IMR-90 (cell line): ENCODE measurements at regions not wholly inside any gene's neighbourhood (a gene's known extent, or its start where the extent isn't known, plus 50 kb on each side); places are given as distances from the start of the nearest gene placed in this dataset.

Source experiments
- ATAC-seq: fragments of 200-7000 bp; cut with Tn5 transposase; 2 replicates; pipeline ENCODE4 v1.9.1; 2020; ENCODE audit warnings: low read depth, mild to moderate bottlenecking, moderate library complexity
- BruUV-seq: library from RNA; stranded (reverse); fragments of 400-500 nt; replicated peaks from 2 replicates; lab custom pipeline; 2021; lab: Mats Ljungman, UMichigan
- CTCF ChIA-PET: fragments of 300-600 bp; formaldehyde crosslinking; extraction: SDS; loops from one replicate; lab custom pipeline; 2021; ENCODE audit warnings: antibody characterized with exemption; lab: Yijun Ruan, JAX
- POLR2A ChIA-PET: fragments of 300-600 bp; sonication (Branson Sonifier 250); formaldehyde crosslinking; loops from one replicate; lab custom pipeline; 2022; ENCODE audit warnings: antibody characterized with exemption; ENCODE audit not compliant: unreplicated experiment; lab: Charles Lee
- DNase-seq: peaks from one replicate; pipeline ENCODE4 v3.0.0; 2013
- H2AFZ ChIP-seq: replicated peaks from 2 replicates; pipeline ENCODE3; 2013; ENCODE audit warnings: low read length, mild to moderate bottlenecking; ENCODE audit not compliant: poor library complexity
- H2AK5ac ChIP-seq: 2 replicates; pipeline ENCODE4 v1.6.1; 2013; ENCODE audit warnings: low read depth, low read length, inconsistent platforms
- H2AK9ac ChIP-seq: replicated peaks from 2 replicates; pipeline ENCODE3; 2013; ENCODE audit warnings: mild to moderate bottlenecking, low read depth, low read length, moderate library complexity; ENCODE audit not compliant: poor library complexity
- H2BK120ac ChIP-seq: 2 replicates; pipeline ENCODE4 v1.6.1; 2013; ENCODE audit warnings: low read depth, low read length, inconsistent platforms
- H2BK15ac ChIP-seq: 3 replicates; pipeline ENCODE4 v1.6.1; 2013; ENCODE audit warnings: low read depth, low read length, inconsistent platforms
- H2BK20ac ChIP-seq: 2 replicates; pipeline ENCODE4 v1.6.1; 2013; ENCODE audit warnings: low read depth, mild to moderate bottlenecking, inconsistent platforms, low read length, moderate library complexity
- H2BK5ac ChIP-seq: 2 replicates; pipeline ENCODE4 v1.6.1; 2013; ENCODE audit warnings: mild to moderate bottlenecking, low read depth, low read length, inconsistent platforms; ENCODE audit not compliant: poor library complexity, severe bottlenecking
- H3K14ac ChIP-seq: replicated peaks from 2 replicates; pipeline ENCODE4 v1.6.1; 2013; ENCODE audit warnings: low read depth, low read length, inconsistent platforms
- H3K18ac ChIP-seq: 2 replicates; pipeline ENCODE4 v1.6.1; 2013; ENCODE audit warnings: low read depth, low read length, control low read depth
- H3K23ac ChIP-seq: 2 replicates; pipeline ENCODE4 v1.6.1; 2013; ENCODE audit warnings: low read depth, low read length, inconsistent platforms
- H3K27ac ChIP-seq: 2 replicates; pipeline ENCODE4 v1.5.1; 2013; ENCODE audit warnings: mild to moderate bottlenecking, control low read depth, low read length; ENCODE audit not compliant: insufficient read depth
- H3K27me3 ChIP-seq: 2 replicates; pipeline ENCODE4 v1.6.1; 2013; ENCODE audit warnings: low read length; ENCODE audit not compliant: control insufficient read depth, insufficient read depth
- H3K36me3 ChIP-seq: 2 replicates; pipeline ENCODE4 v1.6.1; 2013; ENCODE audit warnings: low read length, mixed read lengths; ENCODE audit not compliant: control insufficient read depth, insufficient read depth
- H3K4ac ChIP-seq: 2 replicates; pipeline ENCODE4 v1.6.1; 2013; ENCODE audit warnings: low read depth, low read length, inconsistent platforms
- H3K4me1 ChIP-seq: 2 replicates; pipeline ENCODE4 v1.6.1; 2013; ENCODE audit warnings: low read length, mixed read lengths; ENCODE audit not compliant: control insufficient read depth, insufficient read depth
- H3K4me2 ChIP-seq: 2 replicates; pipeline ENCODE4 v1.6.1; 2013; ENCODE audit warnings: low read depth, mild to moderate bottlenecking, control low read depth, low read length, moderate library complexity
- H3K4me3 ChIP-seq: 2 replicates; pipeline ENCODE4 v1.5.1; 2013; ENCODE audit warnings: low read depth, mild to moderate bottlenecking, control low read depth, low read length, moderate library complexity; ENCODE audit not compliant: insufficient read depth
- H3K56ac ChIP-seq: 2 replicates; pipeline ENCODE4 v1.6.1; 2013; ENCODE audit warnings: low read length, inconsistent platforms; ENCODE audit not compliant: insufficient read depth; ENCODE audit errors: extremely low read depth
- H3K79me1 ChIP-seq, 2 experiments: 2 replicates each; pipeline ENCODE4 v1.6.1; 2013; ENCODE audit warnings: low read length in 2 of 2, inconsistent platforms in 1 of 2, low read depth in 1 of 2
- H3K9ac ChIP-seq: 2 replicates; pipeline ENCODE4 v1.6.1; 2013; ENCODE audit warnings: low read depth, low read length, control low read depth
- H3K9me1 ChIP-seq: 2 replicates; pipeline ENCODE4 v1.6.1; 2013; ENCODE audit warnings: low read length, inconsistent platforms; ENCODE audit not compliant: insufficient read depth
- H3K9me3 ChIP-seq: 2 replicates; pipeline ENCODE4 v1.6.1; 2013; ENCODE audit warnings: low read length; ENCODE audit not compliant: control insufficient read depth, insufficient read depth
- H4K20me1 ChIP-seq: 2 replicates; pipeline ENCODE4 v1.6.1; 2013; ENCODE audit warnings: low read length, inconsistent platforms; ENCODE audit not compliant: insufficient read depth
- H4K5ac ChIP-seq: 2 replicates; pipeline ENCODE4 v1.6.1; 2013; ENCODE audit warnings: mild to moderate bottlenecking, low read depth, low read length, control low read depth
- H4K8ac ChIP-seq, 2 experiments: 2 replicates each; pipeline ENCODE4 v1.6.1; 2013; ENCODE audit warnings: low read depth in 2 of 2, low read length in 2 of 2, control low read depth in 1 of 2, inconsistent platforms in 1 of 2
- H4K91ac ChIP-seq: 2 replicates; pipeline ENCODE4 v1.6.1; 2013; ENCODE audit warnings: low read depth, low read length, inconsistent platforms; ENCODE audit not compliant: insufficient read depth
- BHLHE40 ChIP-seq: fragments of 150-350 bp; IDR thresholded peaks from 2 replicates; pipeline ENCODE4 v1.6.1; 2016; ENCODE audit warnings: mild to moderate bottlenecking, low read depth, low read length
- CEBPB ChIP-seq: IDR thresholded peaks from 2 replicates; pipeline ENCODE4 v1.6.1; 2012; ENCODE audit warnings: low read depth, low read length, improper control_type of control experiment
- CTCF ChIP-seq: conservative IDR thresholded peaks from 2 replicates; pipeline ENCODE4 v1.5.1; 2012; ENCODE audit warnings: mild to moderate bottlenecking, low read depth, low read length, improper control_type of control experiment
- ELK1 ChIP-seq: fragments of 150-350 bp; IDR thresholded peaks from 2 replicates; pipeline ENCODE4 v1.6.1; 2016; ENCODE audit warnings: low read depth, mild to moderate bottlenecking, low read length, moderate library complexity, borderline replicate concordance
- FOS ChIP-seq: fragments of 150-350 bp; IDR thresholded peaks from 2 replicates; pipeline ENCODE4 v1.6.1; 2016; ENCODE audit warnings: low read depth, low read length
- MAFK ChIP-seq: IDR thresholded peaks from 2 replicates; pipeline ENCODE4 v1.6.1; 2012; ENCODE audit warnings: low read depth, low read length, improper control_type of control experiment
- NFE2L2 ChIP-seq: fragments of 150-350 bp; IDR thresholded peaks from 2 replicates; pipeline ENCODE4 v1.6.1; 2016; ENCODE audit warnings: low read depth, mild to moderate bottlenecking, low read length
- POLR2A ChIP-seq: IDR thresholded peaks from 2 replicates; pipeline ENCODE4 v1.6.1; 2012; ENCODE audit warnings: mild to moderate bottlenecking, low read depth, low read length
- RCOR1 ChIP-seq: IDR thresholded peaks from 2 replicates; pipeline ENCODE4 v1.6.1; 2012; ENCODE audit warnings: mild to moderate bottlenecking, low read length, improper control_type of control experiment; ENCODE audit not compliant: insufficient replicate concordance
- RFX5 ChIP-seq: IDR thresholded peaks from 2 replicates; pipeline ENCODE4 v1.8.0; 2012; ENCODE audit warnings: low read depth, mild to moderate bottlenecking, low read length, moderate library complexity
- USF2 ChIP-seq: fragments of 150-350 bp; IDR thresholded peaks from 2 replicates; pipeline ENCODE4 v1.6.1; 2017; ENCODE audit warnings: mild to moderate bottlenecking, antibody characterized with exemption, low read length, low read depth
- WGBS, 2 experiments: methylation state at CpG; one replicate each; pipeline versions ENCODE4 v1.1.5 to v1.1.7; 2013; ENCODE audit warnings: missing lambda C conversion rate in 2 of 2; ENCODE audit not compliant: insufficient read length in 1 of 2; ENCODE audit errors: extremely low coverage in 2 of 2; 5-methylcytosine and 5-hydroxymethylcytosine counted together
- dilution Hi-C: fragments of 300-500 bp; cut with HindIII; formaldehyde crosslinking; loops from one replicate; pipeline ENCODE4 v1.14.3; 2018; ENCODE audit warnings: low sequenced_read_pairs; ENCODE audit not compliant: unreplicated experiment
- in situ Hi-C: fragments of 300-500 bp; cut with MboI; formaldehyde crosslinking; loops from 3 replicates; pipeline ENCODE4 v1.14.3; 2019; ENCODE audit warnings: low sequenced_read_pairs, inconsistent platforms, mixed read lengths
- intact Hi-C: fragments of 100-400 bp; cut with micrococcal nuclease; formaldehyde crosslinking; loops from 2 replicates; pipeline ENCODE4 v1.10.0; 2022

DNA sequence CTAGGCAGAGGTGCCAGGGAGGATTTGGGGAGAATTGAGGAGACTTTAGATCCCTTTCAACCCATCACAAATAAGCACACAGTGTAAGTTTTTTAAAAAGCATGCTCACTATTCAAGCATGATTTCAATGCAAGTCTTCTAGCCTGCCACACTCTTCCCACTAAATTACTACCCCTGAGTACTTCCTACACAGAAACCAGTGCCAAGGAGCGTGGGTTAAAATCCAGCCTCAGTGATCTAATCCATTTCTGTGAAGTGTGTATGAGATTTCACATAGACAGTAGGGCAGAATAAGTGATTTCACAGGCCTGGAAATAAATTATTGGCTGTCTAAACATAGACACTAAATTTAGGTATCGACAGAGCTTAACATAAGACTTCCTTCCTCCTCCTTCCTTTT is 142.9 kb upstream of the ATP1B1 start:
- Histone ChIP-seq H3K14ac (no peak overlapping the region), H2AK9ac (no peak overlapping the region), H2BK20ac (no peak overlapping the region), H3K4me1 (no peaks in the 10 kb centered on the region), H4K20me1 (no peaks in the 10 kb centered on the region), H3K4me2 (no peak overlapping the region), H2AFZ (no peak overlapping the region), H4K91ac (no peak overlapping the region), H2BK5ac (no peak overlapping the region), H4K5ac (no peak overlapping the region), H3K56ac (no peak overlapping the region), H4K8ac (no peak overlapping the region), H3K79me1 (no peaks in the 10 kb centered on the region), H3K4ac (no peak overlapping the region), H3K27ac (no peak overlapping the region), H3K9ac (no peak overlapping the region), H3K27me3 (no peaks in the 10 kb centered on the region), H3K23ac (no peak overlapping the region), H3K36me3 (no peaks in the 10 kb centered on the region), H3K4me3 (no peak overlapping the region), H2BK120ac (no peak overlapping the region), H2BK15ac (no peak overlapping the region), H2AK5ac (no peak overlapping the region), H3K9me1 (no peaks in the 10 kb centered on the region), H3K9me3 (no peaks in the 10 kb centered on the region), H3K18ac (no peak overlapping the region)
- intact Hi-C loops (no loop called here), in situ Hi-C loops (no loop called here), dilution Hi-C loops (no loop called here)
- CTCF ChIA-PET = no interaction called here
- POLR2A ChIA-PET = no interaction called here
- DNase-seq (no peak), ATAC-seq (no peak)
- 100% methylated on average over 1 of the region's 2 CpGs; no CpG with 5 or more reads in 1 of the 2 experiments for WGBS, 2 experiments
- BruUV-seq = no TSS peak
- no peak for TF ChIP-seq FOS
- no peak for TF ChIP-seq BHLHE40
- TF ChIP-seq RCOR1 = no peak
- TF ChIP-seq USF2 = no peak
- no peak for TF ChIP-seq MAFK
- TF ChIP-seq NFE2L2 = no peak
- no peak for TF ChIP-seq CEBPB
- no peak for TF ChIP-seq ELK1
- TF ChIP-seq RFX5 = no peak
- no peak for TF ChIP-seq CTCF
- TF ChIP-seq POLR2A = no peak
